Mucosa of descending colon (tissue), 3 donors: ENCODE measurements at regions not wholly inside any gene's neighbourhood (a gene's known extent, or its start where the extent isn't known, plus 50 kb on each side); places are given as distances from the start of the nearest gene placed in this dataset.

Source experiments
- ATAC-seq: fragments of 200-7000 bp; cut with Tn5 transposase; one replicate; pipeline ENCODE4 v1.9.1; 2020; ENCODE audit warnings: mild to moderate bottlenecking, moderate library complexity
- DNase-seq, 3 donors: peaks; one replicate each; pipeline ENCODE4 v3.0.0-alpha.2; 2020
- H3K36me3 ChIP-seq: fragments of 200-600 bp; one replicate; pipeline ENCODE4 v1.8.0; 2021; ENCODE audit warnings: low read depth, mild to moderate bottlenecking
- H3K4me1 ChIP-seq: fragments of 200-600 bp; one replicate; pipeline ENCODE4 v1.8.0; 2021; ENCODE audit warnings: low read depth, mild to moderate bottlenecking
- H3K4me3 ChIP-seq: fragments of 200-600 bp; one replicate; pipeline ENCODE4 v1.8.0; 2021; ENCODE audit warnings: mild to moderate bottlenecking
- H3K9me3 ChIP-seq: fragments of 200-600 bp; one replicate; pipeline ENCODE4 v1.8.0; 2021; ENCODE audit warnings: mild to moderate bottlenecking
- CTCF ChIP-seq: fragments of 200-600 bp; IDR thresholded peaks from one replicate; pipeline ENCODE4 v1.8.0; 2022; ENCODE audit warnings: antibody characterized with exemption, mild to moderate bottlenecking
- intact Hi-C, 2 donors: fragments of 100-400 bp; cut with DNase I in 1 of 2; cut with micrococcal nuclease in 1 of 2; formaldehyde crosslinking; loops; one replicate each; pipeline versions ENCODE4 v1.11.0 to v1.11.1; 2022; cut with DNase I, micrococcal nuclease
- donor health status: DM: no; HTN: no; CAD: no; lungs with moderate emphysema.
- donor health status: DM: no; HTN: no; CAD: no.
- donor health status: DM: no; HTN: yes; CAD: no.

GRCh38 chr12:66803930-66804329, 125.1 kb upstream of the GRIP1 start:
- intact Hi-C loops: no loop called here
- no peaks in the 10 kb centered on the region for H3K4me1 ChIP-seq
- no peak for ATAC-seq
- no peak for DNase-seq
- H3K36me3 ChIP-seq: no peaks in the 10 kb centered on the region
- H3K9me3 ChIP-seq: no peaks in the 10 kb centered on the region
- no peak for TF ChIP-seq CTCF
- no peak overlapping the region for H3K4me3 ChIP-seq

- H3K4me3 ChIP-seq: no peak overlapping the region
- H3K36me3 ChIP-seq: no peaks in the 10 kb centered on the region
- intact Hi-C loops: no loop called here
- DNase-seq (no peak), ATAC-seq (no peak)
- H3K4me1 ChIP-seq: no peaks in the 10 kb centered on the region
- no peak for TF ChIP-seq CTCF
- H3K9me3 ChIP-seq: no peaks in the 10 kb centered on the region
Measured at GRCh38 chr12:66804563-66804974, 125.7 kb upstream of the GRIP1 start.

- H3K4me3 ChIP-seq: no peak overlapping the region
- H3K9me3 ChIP-seq: no peaks in the 10 kb centered on the region
- ATAC-seq: no peak
- DNase-seq: no peak
- intact Hi-C loops: no loop called here
- TF ChIP-seq CTCF: no peak
- no peaks in the 10 kb centered on the region for H3K4me1 ChIP-seq
- no peaks in the 10 kb centered on the region for H3K36me3 ChIP-seq
Measured at GRCh38 chr12:66808606-66809005, 129.7 kb upstream of the GRIP1 start.

- Histone ChIP-seq H3K4me1 (no peaks in the 10 kb centered on the region), H3K36me3 (no peaks in the 10 kb centered on the region), H3K4me3 (no peak overlapping the region), H3K9me3 (no peaks in the 10 kb centered on the region)
- DNase-seq (no peak), ATAC-seq (no peak)
- intact Hi-C loops: no loop called here
- TF ChIP-seq CTCF: no peak
Measured at GRCh38 chr12:66813137-66813892, 134.4 kb upstream of the GRIP1 start.

- intact Hi-C loops: no loop called here
- TF ChIP-seq CTCF: no peak
- ATAC-seq (no peak), DNase-seq (no peak)
- no peak overlapping the region for H3K4me3 ChIP-seq
- no peaks in the 10 kb centered on the region for H3K4me1 ChIP-seq
- no peaks in the 10 kb centered on the region for H3K36me3 ChIP-seq
- no peaks in the 10 kb centered on the region for H3K9me3 ChIP-seq
Measured at GRCh38 chr12:66819587-66819986, 140.7 kb upstream of the GRIP1 start.

DNA sequence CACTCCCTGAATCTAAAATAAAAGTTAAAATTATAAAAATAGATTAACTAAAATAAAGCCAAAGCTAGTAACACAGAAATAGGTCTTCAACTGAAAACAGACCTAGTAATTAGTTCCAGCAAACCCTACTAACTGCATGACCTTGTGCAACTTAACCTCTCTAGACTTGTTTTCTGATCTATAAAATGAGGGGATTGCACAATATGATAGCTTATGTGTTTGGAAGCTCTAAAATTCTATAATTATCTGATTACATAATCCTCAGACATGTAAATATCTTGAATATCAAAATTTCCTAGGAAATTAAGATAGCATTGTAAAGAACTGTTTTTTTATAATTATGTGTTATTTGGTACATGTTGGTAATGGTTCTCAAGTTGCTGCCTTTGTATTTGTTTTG, 144.1 kb upstream of the GRIP1 start:
- H3K4me1 ChIP-seq: no peaks in the 10 kb centered on the region
- no peak for TF ChIP-seq CTCF
- H3K9me3 ChIP-seq: no peaks in the 10 kb centered on the region
- no peaks in the 10 kb centered on the region for H3K36me3 ChIP-seq
- intact Hi-C loops: no loop called here
- ATAC-seq (no peak), DNase-seq (no peak)
- H3K4me3 ChIP-seq: no peak overlapping the region
